ENCODE measurements at regions not wholly inside any gene's neighbourhood (a gene's known extent, or its start where the extent isn't known, plus 50 kb on each side); places are given as distances from the start of the nearest gene placed in this dataset.

GRCh38 chr16:13791095-13791494 is 128.9 kb upstream of the ERCC4 start:
- Histone ChIP-seq H3K9ac (no peak overlapping the region), H4K20me1 (no peaks in the 10 kb centered on the region), H3K9me3 (replicated peaks in 1 of 11) (peaks cover 15 to 39% (median 28%) of the 10 kb centered on the region in 11 experiments), H3K27ac (no peak overlapping the region), H3K27me3 (no peaks in the 10 kb centered on the region), H3K4me2 (no peak overlapping the region), H3K4me3 (no peak overlapping the region), H3K4me1 (no peaks in the 10 kb centered on the region), H3K36me3 (no peaks in the 10 kb centered on the region)
- no peak for TF ChIP-seq Cebpa-rat (IDR thresholded peaks at IDR 0.05)

GRCh38 chr16:13793841-13794409 is 126.0 kb upstream of the ERCC4 start:
- peaks cover 15 to 28% (median 25%) of the 10 kb centered on the region in 11 experiments for H3K9me3 ChIP-seq (replicated peaks in 1 of 11)
- H3K4me2 ChIP-seq = no peak overlapping the region
- no peak overlapping the region for H3K27ac ChIP-seq
- no peaks in the 10 kb centered on the region for H3K27me3 ChIP-seq
- no peak overlapping the region for H3K9ac ChIP-seq
- TF ChIP-seq Cebpa-rat (IDR thresholded peaks at IDR 0.05) = no peak
- no peaks in the 10 kb centered on the region for H4K20me1 ChIP-seq
- H3K4me3 ChIP-seq = no peak overlapping the region
- no peaks in the 10 kb centered on the region for H3K36me3 ChIP-seq
- H3K4me1 ChIP-seq = no peaks in the 10 kb centered on the region

- Histone ChIP-seq H3K9ac (no peak overlapping the region), H3K4me2 (no peak overlapping the region), H3K9me3 (replicated peaks in 1 of 11) (peaks cover 10 to 22% (median 18%) of the 10 kb centered on the region in 11 experiments), H3K4me1 (no peaks in the 10 kb centered on the region), H3K27me3 (no peaks in the 10 kb centered on the region), H4K20me1 (no peaks in the 10 kb centered on the region), H3K36me3 (no peaks in the 10 kb centered on the region), H3K4me3 (no peak overlapping the region), H3K27ac (no peak overlapping the region)
- TF ChIP-seq Cebpa-rat (IDR thresholded peaks at IDR 0.05) = no peak
Measured at GRCh38 chr16:13795131-13795530, 124.8 kb upstream of the ERCC4 start.

GRCh38 chr16:13797718-13798117 is 122.2 kb upstream of the ERCC4 start:
- H3K9ac ChIP-seq = no peak overlapping the region
- H3K36me3 ChIP-seq = no peaks in the 10 kb centered on the region
- no peak for TF ChIP-seq Cebpa-rat (IDR thresholded peaks at IDR 0.05)
- H3K4me1 ChIP-seq = no peaks in the 10 kb centered on the region
- H3K4me3 ChIP-seq = no peak overlapping the region
- no peaks in the 10 kb centered on the region for H3K27me3 ChIP-seq
- H4K20me1 ChIP-seq = no peaks in the 10 kb centered on the region
- H3K27ac ChIP-seq = no peak overlapping the region
- no peak overlapping the region for H3K4me2 ChIP-seq
- H3K9me3 ChIP-seq (replicated peaks in 1 of 11) = no peaks in the 10 kb centered on the region

DNA sequence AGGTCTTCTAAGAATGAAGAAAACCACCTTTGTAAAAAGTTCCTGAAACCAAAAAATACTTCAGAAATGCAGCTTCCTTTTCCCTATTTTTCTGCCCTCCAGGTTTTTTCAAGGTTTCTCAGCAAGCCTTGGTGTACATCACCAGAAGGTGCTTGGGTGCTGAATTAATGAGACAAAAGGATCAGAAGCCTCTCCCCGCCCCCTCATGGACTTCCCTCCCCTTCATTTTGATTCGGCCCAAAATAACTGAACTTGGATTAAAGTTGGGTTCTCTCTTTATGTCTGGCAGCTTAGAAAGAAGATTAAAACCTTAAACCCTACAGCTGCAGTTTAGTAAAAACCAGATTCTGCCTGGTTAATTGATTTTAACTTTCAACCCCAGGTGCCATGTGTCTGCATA is 121.7 kb upstream of the ERCC4 start:
- H3K36me3 ChIP-seq = no peaks in the 10 kb centered on the region
- H4K20me1 ChIP-seq = no peaks in the 10 kb centered on the region
- no peaks in the 10 kb centered on the region for H3K4me1 ChIP-seq
- no peaks in the 10 kb centered on the region for H3K27me3 ChIP-seq
- no peaks in the 10 kb centered on the region for H3K9me3 ChIP-seq (replicated peaks in 1 of 11)
- no peak for TF ChIP-seq Cebpa-rat (IDR thresholded peaks at IDR 0.05)
- no peak overlapping the region for H3K4me3 ChIP-seq
- no peak overlapping the region for H3K27ac ChIP-seq
- H3K4me2 ChIP-seq = no peak overlapping the region
- no peak overlapping the region for H3K9ac ChIP-seq

DNA sequence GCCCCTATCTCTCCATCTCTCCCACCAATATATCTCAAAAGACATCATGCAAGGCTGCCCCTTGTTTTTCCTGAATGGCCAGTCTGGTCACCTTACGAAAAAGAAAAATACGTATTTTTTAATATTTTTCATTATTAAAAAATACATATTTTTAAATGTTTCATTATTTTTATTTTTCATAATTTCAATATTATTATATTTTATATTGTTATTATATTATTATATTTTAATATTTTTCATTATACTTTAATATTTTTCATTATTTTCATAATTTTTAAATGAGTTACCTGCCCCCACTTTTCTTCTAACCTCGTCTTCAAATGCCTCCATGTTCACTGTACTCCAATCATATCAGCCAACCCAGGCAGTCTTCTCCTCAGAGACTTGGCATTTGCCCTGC is 116.0 kb upstream of the ERCC4 start:
- H3K27me3 ChIP-seq = no peaks in the 10 kb centered on the region
- H3K36me3 ChIP-seq = no peaks in the 10 kb centered on the region
- no peak overlapping the region for H3K4me3 ChIP-seq
- H4K20me1 ChIP-seq = no peaks in the 10 kb centered on the region
- TF ChIP-seq Cebpa-rat (IDR thresholded peaks at IDR 0.05) = no peak
- H3K9me3 ChIP-seq (replicated peaks in 1 of 11) = peaks cover 0 to 4% (median 0%) of the 10 kb centered on the region in 11 experiments; a peak in 1 of 22 replicates
- H3K4me2 ChIP-seq = no peak overlapping the region
- no peak overlapping the region for H3K27ac ChIP-seq
- no peaks in the 10 kb centered on the region for H3K4me1 ChIP-seq
- no peak overlapping the region for H3K9ac ChIP-seq

DNA sequence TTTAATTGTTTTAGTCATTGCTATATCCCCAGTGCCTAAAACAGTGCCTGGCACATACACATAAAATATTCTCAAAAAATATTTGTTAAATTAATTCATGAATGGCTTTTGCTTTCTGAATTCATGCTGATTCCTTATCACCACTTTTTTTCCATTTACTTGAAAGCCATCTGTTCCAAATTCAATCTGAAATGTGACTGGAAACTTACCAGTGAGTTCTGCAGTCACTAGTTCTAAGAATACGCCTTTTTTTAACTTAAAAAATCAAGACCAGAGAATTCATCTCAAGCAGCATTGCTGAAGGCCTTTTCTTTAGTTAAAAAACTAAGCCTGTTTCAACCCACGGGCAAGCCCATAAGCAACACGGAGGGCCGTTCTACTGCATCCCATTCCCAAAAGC is 114.0 kb upstream of the ERCC4 start:
- Histone ChIP-seq H3K27ac (no peak overlapping the region), H3K4me1 (peaks cover 0 to 9% (median 6%) of the 10 kb centered on the region in 10 experiments; a peak in 9 of 20 replicates), H3K4me2 (no peak overlapping the region), H3K36me3 (no peaks in the 10 kb centered on the region), H3K27me3 (no peaks in the 10 kb centered on the region), H4K20me1 (no peaks in the 10 kb centered on the region), H3K9me3 (replicated peaks in 1 of 11) (peaks cover 0 to 11% (median 5%) of the 10 kb centered on the region in 11 experiments; a peak in 8 of 22 replicates), H3K4me3 (no peak overlapping the region), H3K9ac (no peak overlapping the region)
- no peak for TF ChIP-seq Cebpa-rat (IDR thresholded peaks at IDR 0.05)

GRCh38 chr16:13806671-13807070 is 113.3 kb upstream of the ERCC4 start:
- Histone ChIP-seq H4K20me1 (no peaks in the 10 kb centered on the region), H3K4me3 (no peak overlapping the region), H3K27me3 (no peaks in the 10 kb centered on the region), H3K36me3 (no peaks in the 10 kb centered on the region), H3K4me1 (peaks cover 0 to 11% (median 7%) of the 10 kb centered on the region in 10 experiments; a peak in 9 of 20 replicates), H3K27ac (no peak overlapping the region), H3K9me3 (replicated peaks in 1 of 11) (peaks cover 0 to 11% (median 5%) of the 10 kb centered on the region in 11 experiments; a peak in 8 of 22 replicates), H3K4me2 (no peak overlapping the region), H3K9ac (no peak overlapping the region)
- no peak for TF ChIP-seq Cebpa-rat (IDR thresholded peaks at IDR 0.05)

- Histone ChIP-seq H4K20me1 (no peaks in the 10 kb centered on the region), H3K9ac (no peak overlapping the region)
- no peak for TF ChIP-seq Cebpa-rat (IDR thresholded peaks at IDR 0.05)
Measured at GRCh38 chr16:13808102-13808501, 111.9 kb upstream of the ERCC4 start.

DNA sequence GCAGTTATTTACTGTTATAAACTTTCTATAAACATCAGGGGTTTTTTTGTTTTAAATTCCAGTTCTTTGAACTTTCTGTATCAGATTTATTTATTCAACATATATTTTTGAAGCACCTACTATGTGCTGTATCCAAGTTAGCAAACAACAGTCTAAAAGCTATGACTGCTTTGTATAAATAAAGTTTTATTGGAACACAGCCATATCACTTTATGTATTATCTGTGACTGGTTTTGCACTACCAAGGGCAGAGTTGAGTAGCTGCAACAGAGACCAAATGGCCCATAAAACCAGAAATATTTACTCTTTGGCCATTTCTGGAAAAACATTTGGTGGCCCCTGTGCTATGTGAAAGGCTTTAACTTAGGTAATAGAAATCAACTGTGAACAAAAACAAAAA is 110.2 kb upstream of the ERCC4 start:
- peaks cover 1 to 19% (median 8%) of the 10 kb centered on the region in 11 experiments; a peak in 15 of 22 replicates for H3K9me3 ChIP-seq (replicated peaks in 1 of 11)

More at GRCh38 chr16:13808102-13808501, 111.9 kb upstream of the ERCC4 start:
- Histone ChIP-seq H3K27ac (no peak overlapping the region), H3K36me3 (no peaks in the 10 kb centered on the region), H3K9me3 (replicated peaks in 1 of 11) (peaks cover 0 to 11% (median 5%) of the 10 kb centered on the region in 11 experiments; a peak in 11 of 22 replicates), H3K4me2 (no peak overlapping the region), H3K4me1 (peaks cover 0 to 11% (median 7%) of the 10 kb centered on the region in 10 experiments; a peak in 9 of 20 replicates), H3K27me3 (0 out of 22 replicates have a peak, but pooled peaks cover 0 to 6% (median 0%) of the 10 kb centered on the region in 11 experiments), H3K4me3 (no peak overlapping the region)

More for the DNA sequence above, 110.2 kb upstream of the ERCC4 start:
- no peaks in the 10 kb centered on the region for H3K36me3 ChIP-seq
- H3K27me3 ChIP-seq = 0 out of 22 replicates have a peak, but pooled peaks cover 0 to 6% (median 0%) of the 10 kb centered on the region in 11 experiments
- no peak overlapping the region for H3K4me3 ChIP-seq
- TF ChIP-seq Cebpa-rat (IDR thresholded peaks at IDR 0.05) = no peak
- no peak overlapping the region for H3K4me2 ChIP-seq
- no peak overlapping the region for H3K9ac ChIP-seq
- H3K27ac ChIP-seq = no peak overlapping the region
- no peaks in the 10 kb centered on the region for H4K20me1 ChIP-seq
- H3K4me1 ChIP-seq = peaks cover 0 to 11% (median 7%) of the 10 kb centered on the region in 10 experiments; a peak in 9 of 20 replicates

Measured in BLaER1 treated with 17β-estradiol and CSF1 and Interleukin-3, amounts not matched to agents 10 nM and 100 nM (cell line).